Muscle of back (tissue), 3 donors: ENCODE measurements at regions not wholly inside any gene's neighbourhood (a gene's known extent, or its start where the extent isn't known, plus 50 kb on each side); places are given as distances from the start of the nearest gene placed in this dataset.
"Not testable (repeated sequence)": the region's sequence is repeated elsewhere in the genome, so short reads cannot be mapped to it uniquely, and the experiment has no call there.

ENCODE experiments used
- DNase-seq, 3 donors: peaks; one replicate each; pipeline versions ENCODE4 v3.0.0 to v3.0.0-alpha.2; 2013

DNA sequence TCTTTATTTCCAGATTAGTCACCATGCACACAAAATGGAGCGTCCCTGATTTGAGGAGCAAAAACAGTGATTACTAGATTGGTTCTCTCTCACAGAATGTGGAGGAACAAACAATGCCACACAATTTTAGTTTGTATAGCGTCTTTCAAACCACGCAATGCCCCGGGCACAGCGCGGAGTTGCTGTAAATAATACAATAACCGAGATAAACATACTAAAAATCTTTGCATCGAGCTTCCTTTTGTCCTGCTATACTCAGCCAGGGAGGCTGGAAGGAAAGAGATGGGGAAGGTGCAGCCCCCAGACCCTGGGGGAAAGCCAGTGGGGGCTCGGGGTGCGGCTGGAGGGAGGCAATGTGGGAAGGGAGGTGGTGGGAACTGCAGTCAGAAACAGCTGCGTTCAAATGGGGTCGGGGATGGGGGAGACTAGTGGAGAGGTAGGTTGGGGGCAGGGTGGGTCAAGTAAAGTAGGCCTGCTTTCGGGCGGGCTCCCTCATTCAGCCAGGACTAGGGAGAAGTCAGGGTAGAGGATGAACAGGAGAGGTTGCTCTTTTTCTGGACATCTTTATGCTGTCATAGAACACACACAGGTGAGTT is 366.3 kb downstream of the RPS6KC1 start:
- DNase-seq, result no peak

DNA sequence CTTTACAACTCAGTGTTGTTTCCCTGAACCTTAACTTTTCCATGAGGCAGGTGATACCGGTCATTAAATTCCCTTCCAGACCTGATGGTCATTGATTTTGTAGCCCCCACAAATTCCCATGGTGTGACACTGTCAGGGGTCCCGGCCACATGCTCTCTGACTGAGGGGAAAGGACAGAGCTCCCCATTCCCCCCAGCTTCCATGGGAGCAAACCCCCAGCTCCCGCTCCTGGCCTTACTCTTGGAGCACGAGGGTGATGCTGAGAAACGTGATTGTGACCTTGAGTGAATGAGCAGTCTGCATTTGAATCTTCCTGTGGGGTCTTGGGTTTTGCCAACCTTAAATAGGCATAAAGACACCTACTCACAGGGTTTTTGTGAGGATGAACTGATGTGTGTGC is 366.8 kb downstream of the RPS6KC1 start:
- DNase-seq, result no peak

DNA sequence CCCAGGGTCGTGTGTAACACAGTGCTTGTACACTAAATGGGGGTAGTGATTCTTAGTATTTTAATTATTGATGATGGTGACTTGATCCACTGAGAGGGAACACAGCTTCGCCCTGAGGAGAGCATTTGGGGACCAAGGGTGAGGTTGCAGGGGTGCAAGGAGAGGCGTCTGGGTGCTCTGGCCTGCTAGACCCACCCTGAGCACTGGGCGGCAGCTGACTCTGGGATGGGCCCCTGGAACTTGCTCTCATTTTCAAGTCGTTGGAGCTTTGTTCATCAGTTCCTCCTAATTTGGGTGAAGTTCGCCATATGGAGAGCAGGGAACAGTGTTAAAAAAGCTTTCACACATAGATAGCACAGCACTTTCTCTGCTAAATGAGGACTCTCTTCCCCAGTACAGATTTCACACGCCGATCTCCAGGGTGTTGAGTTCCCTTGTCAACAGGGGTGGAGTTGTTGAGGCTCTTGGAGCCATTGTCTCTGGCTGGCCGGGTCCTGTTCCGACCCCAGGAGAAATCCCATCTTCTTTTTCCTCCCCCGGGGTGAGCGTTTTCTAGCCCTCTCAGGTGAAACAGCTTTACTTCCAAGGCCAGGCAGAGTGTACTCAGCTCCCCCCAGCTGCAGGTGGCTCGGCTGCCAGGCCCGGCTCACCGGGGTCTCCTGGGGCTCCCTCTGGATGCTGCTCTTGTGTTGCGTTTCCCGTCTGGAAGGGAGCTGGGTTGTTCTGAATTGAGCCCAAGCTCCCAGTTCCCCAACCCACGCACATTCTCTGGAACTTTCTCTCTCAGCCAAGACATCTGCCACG is 367.4 kb downstream of the RPS6KC1 start:
- DNase-seq, result peak in 2 of 3 donors; percentile 10 to 64

DNA sequence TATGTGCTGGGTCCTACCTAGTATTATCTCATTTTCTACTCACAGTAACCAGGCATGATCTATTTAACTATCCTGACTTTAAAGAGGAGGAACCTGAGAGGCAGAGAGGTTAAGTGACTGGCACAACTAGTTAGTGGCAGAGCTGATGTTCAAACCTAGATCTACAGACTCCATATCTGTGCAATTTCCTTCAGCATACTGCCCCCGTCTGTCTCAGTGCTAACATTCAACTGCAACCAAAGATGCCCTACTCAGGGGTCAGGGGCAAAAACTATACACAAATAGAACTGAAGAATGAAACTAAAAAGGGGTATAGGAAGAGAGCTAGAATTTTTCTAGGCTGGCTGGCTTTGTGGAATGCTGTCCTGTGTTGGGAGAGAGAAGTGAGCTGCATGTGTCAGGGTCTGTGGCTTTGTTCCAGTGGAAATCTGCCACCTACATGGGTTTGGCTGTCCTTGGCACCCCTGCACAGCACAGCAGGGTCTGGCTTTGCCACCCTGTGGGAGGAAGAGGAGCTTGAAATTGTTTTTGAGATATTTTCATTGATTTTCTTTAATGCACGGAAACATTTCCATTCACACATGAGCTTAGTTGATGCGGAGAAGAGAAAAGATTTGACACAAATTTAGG is 368.5 kb downstream of the RPS6KC1 start:
- no peak for DNase-seq

DNA sequence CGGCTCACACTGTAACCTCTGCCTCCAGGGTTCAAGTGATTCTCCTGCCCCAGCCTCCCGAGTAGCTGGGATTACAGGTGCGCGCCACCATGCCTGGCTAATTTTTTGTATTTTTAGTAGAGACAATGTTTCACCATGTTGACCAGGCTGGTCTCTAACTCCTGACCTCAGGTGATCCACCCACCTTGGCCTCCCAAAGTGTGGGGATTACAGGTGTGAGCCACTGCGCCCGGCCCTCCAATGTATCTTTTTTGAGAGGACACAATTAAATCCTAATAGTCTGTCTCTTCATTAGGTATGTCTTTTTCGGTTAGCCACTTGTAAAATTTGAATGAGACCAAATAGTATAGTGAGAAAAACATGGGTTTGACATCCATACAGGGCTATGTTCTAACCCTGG is 370.1 kb downstream of the RPS6KC1 start:
- DNase-seq, result not testable (repeated sequence)

DNA sequence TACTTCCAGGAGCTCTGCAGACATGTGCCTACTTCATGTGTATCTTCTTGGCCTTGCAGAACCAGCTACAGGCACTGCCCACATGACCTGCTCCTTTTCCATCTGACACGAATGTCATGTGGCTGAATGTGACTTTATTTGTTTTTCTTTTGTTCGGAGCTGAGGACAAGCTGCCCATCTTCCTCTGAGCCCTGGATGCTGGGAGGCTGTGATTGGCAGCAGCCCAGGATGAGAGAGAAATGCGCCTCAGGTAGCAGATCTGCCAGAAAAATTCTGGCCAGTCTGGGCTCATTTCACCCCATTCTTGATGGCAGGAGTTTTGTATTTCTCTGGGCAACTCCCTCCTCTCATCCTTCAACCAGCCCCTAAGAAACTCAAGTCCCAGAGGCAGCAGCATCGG is 372.0 kb downstream of the RPS6KC1 start:
- DNase-seq, result no peak

DNA sequence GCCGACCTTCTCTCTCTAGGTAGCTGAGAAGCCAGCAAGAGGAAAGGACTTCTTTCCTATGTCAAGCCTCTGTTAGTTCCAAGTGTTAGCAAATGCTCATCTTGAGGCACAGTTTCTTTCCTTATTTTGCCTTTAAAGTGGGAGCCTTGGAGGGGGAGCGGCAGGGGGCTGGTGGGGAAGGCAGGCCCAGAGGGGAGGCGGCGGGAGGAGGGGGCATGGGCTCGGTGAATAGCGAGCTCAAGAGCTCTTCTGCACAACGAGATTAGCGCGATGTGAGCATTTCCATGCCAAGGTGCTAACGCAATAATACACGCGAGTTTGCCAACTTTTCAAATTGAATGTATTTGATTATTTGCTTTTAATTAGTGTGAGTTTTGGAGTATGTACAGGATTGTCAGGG is 372.6 kb downstream of the RPS6KC1 start:
- no peak for DNase-seq

DNA sequence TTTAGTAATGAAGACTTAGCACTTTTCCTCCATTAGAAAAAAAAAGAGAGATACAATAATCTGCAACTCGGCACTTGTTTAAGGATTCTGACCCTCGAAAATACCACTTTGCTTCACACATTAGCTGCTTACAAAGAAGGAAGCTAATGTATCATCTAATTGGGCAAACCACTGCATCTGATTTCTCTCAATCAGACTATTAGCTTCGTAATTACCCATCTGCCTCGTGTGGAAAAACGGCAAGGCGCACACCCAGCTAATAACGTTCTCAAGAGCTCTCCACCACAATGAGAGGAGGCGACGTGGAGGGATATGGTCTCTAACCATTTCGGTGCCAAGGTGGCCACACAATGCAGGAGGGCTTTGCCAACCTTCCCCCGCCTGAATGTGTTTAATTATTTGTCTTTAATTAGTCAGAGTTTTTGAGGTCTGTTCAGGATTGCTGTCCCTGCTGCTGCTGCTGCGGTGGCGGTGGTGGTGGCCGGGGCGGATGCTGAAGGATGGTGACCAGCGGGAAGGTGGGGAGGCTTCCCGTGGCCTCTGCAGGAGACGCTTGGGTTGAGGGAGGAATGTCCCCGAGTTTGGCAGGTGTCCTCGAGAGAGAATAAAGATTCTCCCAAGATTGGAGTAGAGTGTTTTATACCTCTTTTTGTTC is 374.5 kb downstream of the RPS6KC1 start:
- no peak for DNase-seq

DNA sequence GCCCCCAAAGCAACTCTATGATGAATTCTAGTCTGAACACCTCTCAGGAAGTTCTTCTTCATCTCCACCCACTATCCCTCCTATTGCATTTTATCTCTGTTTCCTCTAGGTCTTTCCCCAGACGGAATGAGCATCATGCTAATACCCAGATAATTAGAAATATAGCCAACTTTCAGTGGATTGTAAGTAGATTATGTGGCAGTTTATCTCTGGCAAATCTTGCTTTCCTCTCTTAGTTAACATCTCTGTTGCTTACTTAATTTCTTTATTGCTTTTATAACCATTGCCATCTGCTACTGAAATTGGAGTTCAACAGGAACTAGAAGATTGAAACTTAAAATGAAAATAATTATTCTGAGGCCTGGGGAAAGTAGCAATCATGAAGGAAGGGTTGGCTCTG is 378.6 kb downstream of the RPS6KC1 start:
- DNase-seq, result no peak

DNA sequence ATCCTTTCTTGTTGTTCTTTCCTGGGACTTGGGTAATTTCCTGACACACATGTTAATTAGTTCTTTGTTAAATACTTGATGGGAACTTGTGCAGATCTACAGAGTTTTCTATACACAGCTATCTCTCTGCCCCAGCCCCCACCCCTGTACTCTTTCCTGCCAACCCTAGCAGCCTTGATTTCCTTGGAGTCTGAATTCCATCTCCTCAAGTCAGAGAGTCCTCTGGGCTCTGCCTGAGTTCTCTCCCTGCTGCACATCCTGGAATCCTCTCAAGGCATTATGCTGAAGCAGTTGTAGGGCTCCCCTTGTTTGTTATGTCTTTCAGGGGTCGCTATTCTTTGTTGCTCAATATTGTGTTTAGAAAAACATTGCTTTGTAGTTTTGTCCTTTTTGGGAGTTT is 384.7 kb downstream of the RPS6KC1 start:
- no peak for DNase-seq

DNA sequence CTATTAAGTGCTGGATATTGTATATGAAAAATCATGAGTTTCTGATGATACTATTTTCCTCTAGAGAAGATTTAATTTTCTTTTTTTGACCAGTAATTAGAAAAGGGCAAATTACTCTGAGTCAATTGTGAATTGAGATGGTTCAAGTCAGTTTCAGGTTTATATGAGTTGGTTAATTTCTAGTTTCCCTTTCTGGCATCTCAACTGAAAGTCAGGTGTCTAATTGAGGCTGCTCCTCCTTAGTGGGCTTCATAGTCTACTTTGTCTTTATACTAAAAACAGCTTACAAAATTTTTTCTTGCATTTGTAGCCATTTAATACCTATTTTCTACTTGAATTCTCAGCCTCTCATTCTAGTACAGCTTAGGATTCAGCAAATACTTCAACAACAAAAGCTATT is 387.3 kb downstream of the RPS6KC1 start:
- DNase-seq, result no peak

DNA sequence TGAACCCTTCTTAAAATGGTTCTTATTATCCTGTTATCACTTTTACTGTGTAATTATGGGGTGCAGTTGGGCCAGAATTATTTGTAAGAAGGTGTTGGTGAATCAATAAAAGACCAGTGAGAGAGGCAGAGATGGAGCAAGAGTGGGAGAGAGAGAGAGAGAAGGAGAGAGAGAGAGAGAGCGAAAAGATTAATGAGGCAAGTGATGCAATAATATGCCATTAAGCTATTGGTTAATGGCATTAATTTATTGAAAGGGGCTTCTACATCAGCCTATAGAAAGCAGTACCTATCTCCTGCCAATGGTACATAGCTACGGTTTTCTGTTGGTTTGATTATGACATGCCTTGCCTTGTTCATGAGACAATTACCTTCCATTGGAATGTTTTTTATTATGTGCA is 388.7 kb downstream of the RPS6KC1 start:
- DNase-seq, result no peak

DNA sequence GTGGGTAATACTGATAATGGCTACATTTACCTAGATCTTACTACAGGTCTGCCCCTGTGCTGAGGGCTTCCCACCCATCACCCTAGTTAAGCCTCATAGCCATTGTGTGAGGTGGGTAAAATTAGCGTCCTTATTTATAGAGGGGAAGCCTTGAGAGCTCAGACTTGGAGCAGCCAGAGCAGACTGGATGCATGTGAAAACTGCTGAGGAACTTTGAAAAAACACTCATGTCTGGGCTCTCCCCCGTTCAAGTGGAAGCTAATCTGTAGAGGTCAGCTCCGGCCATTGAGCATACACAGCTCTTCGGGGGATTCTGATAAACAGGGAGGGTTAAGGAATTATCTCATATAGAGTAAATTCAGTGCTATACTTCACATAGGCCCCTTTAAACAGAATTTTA is 389.7 kb downstream of the RPS6KC1 start:
- DNase-seq, result no peak

DNA sequence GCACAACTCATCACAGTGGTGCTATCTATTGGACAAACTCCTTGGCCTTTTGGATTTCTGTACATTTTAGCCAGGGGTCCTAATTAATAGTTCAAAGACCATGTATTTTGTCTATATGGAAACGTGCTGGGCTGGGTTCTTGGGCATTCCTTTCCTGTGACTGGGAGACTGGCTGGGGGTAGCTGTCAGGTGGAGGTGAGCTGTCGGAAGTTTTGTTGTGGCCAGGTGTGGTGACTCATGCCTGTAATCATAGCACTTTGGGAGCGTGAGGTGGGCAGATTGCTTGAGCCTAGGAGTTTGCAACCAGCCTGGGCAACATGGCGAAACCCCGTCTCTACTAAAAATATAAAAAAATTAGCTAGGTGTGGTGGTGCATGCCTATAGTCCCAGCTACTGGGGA is 392.4 kb downstream of the RPS6KC1 start:
- DNase-seq, result no peak

DNA sequence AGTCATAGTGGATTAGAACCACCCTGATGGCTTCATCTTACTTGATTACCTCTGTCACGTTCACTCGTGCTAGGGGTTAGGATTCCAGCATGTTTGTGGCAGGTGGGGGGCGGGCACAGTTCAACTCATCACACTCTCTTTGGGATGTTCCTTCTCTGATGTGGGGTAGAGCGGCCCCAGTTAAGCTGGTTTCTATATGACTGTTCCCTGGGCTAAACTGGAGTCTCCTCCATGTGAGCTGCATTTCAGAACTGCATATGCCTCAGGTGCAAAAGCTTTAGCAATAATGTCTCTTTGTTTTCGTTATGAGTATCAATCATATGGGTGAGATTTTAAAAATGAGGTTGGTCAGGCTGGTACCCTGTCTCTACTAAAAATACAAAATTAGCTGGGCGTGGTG is 393.2 kb downstream of the RPS6KC1 start:
- DNase-seq, result no peak

DNA sequence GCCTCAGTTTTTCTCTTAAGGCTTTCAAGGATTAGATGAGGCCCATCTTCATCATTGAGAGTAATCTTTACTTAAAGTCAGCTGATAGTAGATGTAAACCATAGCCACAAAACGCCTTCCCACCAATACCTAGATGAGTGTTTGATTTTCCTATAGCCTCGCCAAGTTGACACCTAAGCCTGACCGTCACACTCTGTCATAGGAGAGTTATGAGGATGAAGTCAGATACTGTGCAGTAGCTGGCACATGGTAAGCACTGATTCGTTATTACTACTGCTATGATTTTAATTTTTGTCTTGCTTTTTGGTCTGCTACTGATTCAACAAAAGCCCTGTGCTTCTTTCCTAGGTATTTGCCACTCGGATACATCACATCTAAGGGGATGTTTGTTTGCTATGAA is 395.5 kb downstream of the RPS6KC1 start:
- DNase-seq, result no peak

DNA sequence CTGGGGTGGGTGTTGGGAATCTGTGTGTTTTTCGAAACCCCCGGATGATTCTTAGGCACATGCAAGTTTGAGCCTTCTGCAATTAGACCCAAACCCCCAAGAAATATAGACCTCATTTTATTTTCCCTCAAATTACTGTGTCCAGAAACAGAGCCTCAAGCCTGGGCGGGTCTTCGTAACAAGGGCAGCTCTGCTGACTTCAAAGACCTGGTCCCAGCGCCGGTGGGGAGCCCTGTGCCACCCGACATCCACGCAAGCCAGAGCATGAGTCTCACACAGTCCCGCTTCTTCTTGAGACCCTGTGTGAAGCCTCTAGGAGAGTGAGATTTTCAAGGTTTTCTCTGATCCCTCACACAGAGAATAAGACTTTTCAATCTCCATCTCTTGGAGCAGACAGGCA is 397.3 kb downstream of the RPS6KC1 start:
- DNase-seq, result no peak

DNA sequence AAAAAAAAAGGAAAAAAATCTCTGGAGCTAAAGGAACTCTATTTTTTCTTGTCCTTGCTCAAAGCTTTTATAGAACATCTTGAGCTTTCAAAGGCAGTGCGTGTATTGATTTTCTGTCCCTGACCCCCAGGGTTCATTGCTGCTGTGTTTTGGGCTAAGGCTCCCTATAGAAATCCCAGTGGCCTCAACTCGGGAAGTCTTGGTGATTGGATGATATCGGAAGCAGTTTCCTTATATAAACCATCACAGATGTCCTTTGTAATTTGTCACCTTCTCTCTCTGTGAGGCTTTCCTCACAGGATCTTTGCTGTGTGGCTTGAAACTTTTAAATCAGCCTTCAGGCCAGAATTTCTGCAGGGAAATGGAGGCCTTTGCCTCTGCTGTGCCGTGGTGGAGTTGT is 397.7 kb downstream of the RPS6KC1 start:
- DNase-seq, result no peak

DNA sequence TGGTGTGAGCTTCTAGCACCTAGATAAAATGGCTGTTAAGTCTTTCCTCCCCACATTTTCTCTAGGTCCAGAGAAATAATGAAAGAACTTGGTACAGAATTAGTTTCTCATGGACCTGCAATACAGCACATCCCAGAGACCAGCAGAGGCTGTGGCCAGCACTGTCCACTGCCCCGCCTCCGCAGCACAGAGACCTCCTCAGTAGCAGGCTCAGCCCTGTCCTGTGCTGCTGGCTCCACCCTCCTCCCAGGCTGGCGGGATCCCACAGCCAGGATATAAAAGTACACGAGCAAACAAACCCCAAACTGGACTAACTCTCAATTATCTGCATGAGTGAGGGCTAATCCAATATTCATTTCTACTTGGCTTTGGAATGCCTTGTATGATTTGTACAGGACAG is 401.5 kb downstream of the RPS6KC1 start:
- no peak for DNase-seq

DNA sequence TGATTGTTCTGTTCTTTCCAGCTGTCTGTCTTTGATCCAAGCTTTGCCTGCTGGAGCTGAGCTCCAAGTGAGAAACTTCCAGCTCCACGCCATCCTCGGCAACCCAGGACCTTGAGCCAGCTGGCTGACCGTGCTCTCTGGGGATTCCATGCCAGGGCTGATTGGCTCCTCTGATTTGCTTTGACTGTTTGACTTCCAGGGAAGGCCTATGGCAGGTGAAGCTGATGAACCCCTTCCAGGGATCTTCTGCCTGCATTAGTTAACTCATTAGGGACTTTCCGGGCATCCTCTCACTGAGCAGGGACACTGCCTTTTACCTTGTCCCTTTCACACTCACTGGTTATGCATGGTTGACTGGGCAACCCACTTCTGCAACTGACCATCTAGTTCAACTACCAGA is 406.1 kb downstream of the RPS6KC1 start:
- peak; percentile 11 to 54 (median 34) for DNase-seq

DNA sequence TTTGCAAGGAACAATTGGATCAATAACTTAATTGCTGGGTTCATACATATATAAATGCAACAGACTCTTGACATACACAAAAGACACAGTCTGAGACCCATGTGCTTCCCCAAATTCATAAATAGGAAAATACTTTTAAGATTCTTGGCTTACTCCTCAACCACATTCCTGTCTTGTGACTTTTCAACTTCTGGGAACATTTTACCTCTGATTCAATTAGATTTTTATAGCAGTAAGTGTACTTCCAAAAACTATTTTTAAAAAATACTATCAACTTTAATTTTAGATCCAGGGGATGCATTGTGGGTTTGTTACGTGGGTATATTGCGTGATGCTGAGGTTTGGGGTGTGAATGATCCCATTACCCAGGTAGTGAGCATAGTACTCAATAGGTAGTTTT is 406.7 kb downstream of the RPS6KC1 start:
- DNase-seq, result peak; percentile 15 to 52 (median 31)

DNA sequence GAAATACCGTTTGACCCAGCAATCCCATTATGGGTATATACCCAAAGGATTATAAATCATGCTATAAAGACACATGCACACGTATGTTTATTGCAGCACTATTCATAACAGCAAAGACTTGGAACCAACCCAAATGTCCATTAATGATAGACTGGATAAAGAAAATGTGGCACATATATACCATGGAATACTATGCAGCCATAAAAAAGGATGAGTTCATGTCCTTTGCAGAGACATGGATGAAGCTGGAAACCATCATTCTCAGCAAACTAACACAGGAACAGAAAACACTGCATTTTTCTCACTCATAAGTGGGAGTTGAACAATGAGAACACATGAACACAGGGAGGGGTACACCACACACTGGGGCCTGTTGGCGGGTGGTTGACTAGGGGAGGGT is 411.3 kb downstream of the RPS6KC1 start:
- DNase-seq, result not testable (repeated sequence)
